ENCODE measurements at regions not wholly inside any gene's neighbourhood (a gene's known extent, or its start where the extent isn't known, plus 50 kb on each side); places are given as distances from the start of the nearest gene placed in this dataset.
"Not testable (repeated sequence)": the region's sequence is repeated elsewhere in the genome, so short reads cannot be mapped to it uniquely, and the experiment has no call there.

DNA sequence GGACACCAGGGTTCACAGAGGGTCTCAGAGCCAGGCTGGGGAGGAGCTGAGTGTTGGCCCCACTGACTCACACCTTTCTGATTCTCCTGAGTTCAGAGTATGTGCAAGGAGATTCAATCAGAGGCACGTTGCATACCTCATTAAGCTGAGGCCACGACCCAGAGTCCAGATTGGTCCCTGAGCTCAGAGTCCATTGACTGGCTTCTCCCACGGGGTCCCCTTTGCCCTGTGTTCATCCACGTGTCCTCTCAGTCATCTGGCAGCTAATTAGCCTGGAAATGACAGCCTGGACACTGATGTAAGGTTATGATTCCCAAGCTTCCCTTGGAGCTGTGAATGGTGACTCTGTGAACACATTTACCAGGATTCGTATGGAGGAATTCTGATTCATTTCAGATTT is 267.2 kb downstream of the SH3BP4 start:
- no peak for DNase-seq (ENCODE audit: low read depth)

DNA sequence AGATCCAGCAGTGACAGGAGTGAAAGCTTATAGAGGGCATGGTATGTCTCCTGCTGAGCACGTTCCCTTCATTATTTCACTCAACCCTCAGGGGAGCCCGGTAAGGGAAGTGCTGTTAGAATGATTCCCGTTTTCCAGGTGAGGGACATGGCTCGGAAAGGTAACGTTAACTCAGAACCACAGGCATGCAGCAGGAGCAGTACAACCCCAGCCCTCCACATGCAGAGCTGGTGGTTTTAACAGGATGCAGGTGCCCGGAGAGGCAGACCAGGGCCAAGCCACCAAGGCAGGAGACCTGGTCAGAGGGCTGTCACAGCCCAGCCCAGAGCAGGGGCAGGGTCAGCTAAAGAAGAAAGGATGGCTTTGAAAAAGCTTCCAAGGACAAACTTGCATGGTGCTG is 268.5 kb downstream of the SH3BP4 start:
- DNase-seq (ENCODE audit: low read depth), result no peak

DNA sequence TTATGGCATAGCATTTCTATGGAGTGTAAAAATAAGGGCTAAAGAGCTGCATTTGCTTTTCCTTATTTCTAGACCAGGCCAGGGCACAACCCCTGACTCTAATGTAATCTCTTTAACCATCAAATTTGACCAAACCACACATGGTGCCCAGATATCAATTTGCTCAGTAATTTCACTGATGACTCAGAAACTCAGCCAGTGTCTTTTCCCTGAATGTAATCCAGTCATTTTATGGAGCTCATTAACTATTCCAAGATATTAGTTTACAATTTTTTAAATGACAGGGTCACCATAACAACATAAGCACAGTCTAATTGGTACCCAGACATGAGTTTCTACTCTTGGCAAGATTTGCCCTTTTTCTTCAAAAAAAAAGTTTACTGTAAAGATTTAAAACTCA is 270.8 kb upstream of the AGAP1 start:
- DNase-seq (ENCODE audit: low read depth), result no peak

DNA sequence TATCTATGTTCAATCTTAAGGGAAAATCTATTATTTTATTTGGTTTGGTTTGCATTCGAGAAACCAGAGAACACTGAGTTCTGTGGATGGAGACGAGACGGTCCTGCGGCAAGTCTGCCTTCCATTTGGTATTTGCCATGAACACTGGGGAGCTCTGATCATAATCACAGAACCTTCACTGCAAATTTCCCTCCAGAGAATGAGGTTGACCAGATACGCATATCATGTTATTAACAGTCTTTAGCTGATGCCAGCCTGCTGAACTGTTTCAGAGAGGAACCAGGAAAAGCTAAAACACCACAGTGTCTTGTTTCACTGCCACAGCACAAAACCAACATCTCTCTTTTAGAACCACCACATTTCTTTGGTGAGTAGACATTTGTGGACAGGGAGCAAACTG is 269.4 kb upstream of the AGAP1 start:
- no peak for DNase-seq (ENCODE audit: low read depth)

DNA sequence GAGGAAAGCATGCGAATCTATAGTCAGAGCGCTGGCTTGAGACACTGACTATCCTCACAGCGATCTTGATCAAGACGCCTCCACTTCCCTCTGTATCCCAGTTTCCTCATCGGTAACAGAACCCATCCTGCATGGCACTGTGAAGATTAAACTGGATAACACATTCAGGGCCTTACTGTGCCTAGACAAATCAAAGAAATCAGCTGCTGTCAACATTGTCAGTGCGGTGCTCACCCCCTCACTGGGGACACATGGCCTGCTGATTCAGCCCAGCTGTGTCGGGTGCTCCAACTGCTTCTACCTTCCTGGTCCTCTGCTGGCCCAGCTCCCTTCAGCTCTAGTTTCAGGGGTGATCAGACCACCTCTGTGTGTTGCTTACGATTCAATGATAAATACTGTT is 268.6 kb upstream of the AGAP1 start:
- no peak for DNase-seq (ENCODE audit: low read depth)

DNA sequence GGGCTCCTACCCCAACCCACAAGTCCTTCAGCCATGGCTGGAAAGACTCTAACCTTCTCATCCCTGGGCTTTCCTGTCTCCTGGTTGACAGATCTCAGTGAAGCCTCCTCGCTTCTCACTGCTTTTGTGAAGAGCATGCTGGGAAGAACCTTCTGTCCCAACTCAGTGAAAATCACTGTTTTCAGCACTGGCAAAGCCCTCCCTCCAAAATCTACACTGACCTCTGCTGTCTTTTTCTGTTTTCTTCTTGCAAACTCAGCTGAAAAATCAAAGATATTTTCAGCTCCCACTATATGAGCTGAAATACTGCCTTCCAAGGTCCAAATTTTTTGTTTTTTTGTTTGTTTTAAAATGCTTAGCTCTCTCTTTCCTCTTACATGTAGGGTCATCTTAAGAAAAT is 266.3 kb upstream of the AGAP1 start:
- DNase-seq (ENCODE audit: low read depth), result no peak

DNA sequence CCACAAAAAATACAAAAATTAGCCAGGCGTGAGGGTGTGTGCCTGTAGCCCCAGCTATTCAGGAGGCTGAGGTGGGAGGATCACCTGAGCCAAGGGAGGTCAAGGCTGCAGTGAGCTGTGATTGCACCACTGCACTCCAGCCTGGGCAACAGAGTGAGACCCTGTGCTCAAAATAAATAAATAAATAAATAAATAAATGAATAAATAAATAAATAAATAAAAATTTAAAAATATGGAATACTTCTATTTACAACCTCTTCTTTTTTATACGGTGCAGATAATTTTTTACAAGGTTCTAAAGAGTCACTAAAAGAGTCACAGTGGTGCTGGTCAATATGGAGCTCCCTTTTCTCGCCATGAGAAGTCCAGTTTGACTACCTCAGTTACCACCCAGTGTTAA is 265.4 kb upstream of the AGAP1 start:
- not testable (repeated sequence) for DNase-seq (ENCODE audit: low read depth)

DNA sequence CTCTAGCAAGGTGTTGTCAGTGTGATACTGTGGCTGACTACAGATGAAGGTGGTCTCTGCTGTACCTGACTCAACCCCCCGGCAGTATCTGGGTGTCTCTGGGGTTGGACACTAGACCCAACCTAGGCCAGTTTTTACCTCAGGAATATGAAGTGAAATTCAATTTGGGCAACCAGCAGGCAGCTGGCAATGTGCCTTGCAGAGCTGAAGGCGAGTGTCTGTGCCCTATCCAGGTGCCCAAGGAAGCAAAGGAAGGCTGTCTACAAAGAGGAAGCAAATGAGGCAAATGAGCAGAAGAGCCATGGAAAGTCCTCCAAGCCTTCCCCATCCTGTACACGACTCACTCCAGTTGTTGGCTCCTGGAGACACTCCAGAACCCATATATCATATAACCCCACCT is 264.6 kb upstream of the AGAP1 start:
- DNase-seq (ENCODE audit: low read depth), result no peak

DNA sequence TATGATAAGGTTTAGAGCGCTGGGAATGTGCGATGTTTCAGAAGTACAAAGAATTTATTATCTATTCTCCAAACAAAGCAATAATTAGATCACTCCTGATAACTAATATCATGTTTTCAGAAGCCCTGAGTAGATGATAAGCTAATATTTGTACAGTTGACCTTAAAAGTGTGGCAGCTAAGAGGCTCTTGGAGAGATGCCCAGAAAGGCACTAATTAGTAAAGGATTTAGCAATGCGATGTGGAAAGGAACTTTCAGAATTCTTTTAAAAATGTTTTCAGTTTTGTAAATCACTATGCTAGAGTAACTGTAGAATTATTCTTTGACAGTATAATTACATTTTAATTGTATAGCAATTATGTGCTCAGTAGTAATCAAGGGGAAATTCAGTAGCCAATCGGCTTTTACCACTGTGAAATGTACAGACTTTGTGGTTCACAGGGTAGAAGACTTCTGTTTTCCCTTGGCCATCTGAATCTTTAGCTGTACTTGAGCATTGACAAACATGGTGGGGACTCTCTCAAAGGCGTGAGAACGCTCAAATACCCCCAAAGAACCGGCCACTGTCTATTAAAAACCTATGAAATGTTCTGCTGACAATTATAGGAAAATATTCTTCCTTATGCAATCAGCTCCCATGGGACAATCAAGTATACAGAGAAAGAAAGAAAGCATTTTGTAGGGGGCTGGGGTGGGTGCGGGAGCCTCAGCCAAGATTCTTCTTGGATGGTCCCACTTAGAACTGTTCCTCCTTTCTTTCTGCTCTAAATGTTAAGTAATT is 262.8 kb upstream of the AGAP1 start:
- DNase-seq (ENCODE audit: low read depth), result no peak

DNA sequence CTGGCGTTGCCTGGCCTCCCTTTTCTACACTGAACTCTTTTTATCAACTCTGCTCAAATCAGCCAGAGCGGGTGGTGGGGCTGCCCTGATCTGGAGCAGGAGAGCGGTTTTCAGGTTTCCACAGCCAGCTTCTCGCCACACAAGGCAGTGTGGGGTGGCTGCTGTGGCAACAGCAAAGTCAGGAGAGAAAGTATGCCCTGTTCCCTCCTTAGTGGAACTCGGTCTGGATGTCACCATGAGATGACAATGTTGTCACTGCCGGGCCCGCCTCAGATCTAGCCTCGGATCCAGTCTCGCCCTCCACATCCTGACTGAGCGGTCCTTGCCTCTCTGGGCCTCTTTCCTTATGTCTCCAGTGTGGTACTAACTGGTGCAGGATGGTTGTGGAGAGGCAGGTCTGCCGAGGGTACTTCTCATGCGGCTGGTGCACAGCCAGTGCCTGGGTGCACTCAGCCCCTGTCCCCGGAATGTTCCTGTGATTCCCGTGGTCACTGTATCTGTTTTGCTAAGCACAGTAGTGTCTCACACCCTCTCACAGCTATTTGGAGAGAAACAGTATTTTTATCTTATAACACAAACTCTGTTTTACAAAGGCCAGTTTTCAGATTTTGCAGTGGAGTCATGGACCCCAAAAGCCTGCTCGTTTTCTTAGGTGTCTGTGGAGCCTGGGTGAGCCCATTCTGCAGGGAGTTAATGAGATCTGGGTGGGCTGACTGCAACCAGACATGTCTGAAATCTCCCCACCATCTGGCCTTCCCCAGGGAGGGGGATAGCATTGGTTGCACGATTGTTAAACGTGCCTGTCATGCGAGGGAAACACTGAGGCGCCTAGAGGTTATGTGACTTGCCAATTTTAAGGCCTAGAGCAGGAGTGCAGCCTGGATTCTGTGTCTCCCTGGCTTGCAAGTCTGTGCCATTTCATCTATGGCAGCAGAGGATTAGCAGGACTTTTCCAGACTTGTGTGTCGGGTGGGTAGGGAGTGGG is 261.1 kb upstream of the AGAP1 start:
- DNase-seq (ENCODE audit: low read depth), result no peak

DNA sequence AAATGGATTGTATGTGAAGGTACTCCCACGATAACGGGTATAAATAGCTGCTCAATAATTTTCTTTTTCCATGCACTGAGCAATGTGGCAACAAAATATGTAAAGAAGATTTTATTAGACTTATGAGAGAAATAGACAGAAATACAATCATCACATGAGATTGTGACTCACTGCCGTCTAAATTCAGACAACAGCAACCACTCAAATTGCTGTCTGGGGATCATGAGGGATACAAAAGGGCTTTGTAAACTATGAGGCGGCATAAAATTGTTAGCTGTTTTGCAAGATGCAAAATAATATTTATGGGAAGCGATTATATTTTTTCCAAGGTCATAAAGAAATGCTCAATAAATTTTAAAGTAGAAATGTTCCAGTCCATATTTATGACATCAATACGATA is 259.1 kb upstream of the AGAP1 start:
- no peak for DNase-seq (ENCODE audit: low read depth)

DNA sequence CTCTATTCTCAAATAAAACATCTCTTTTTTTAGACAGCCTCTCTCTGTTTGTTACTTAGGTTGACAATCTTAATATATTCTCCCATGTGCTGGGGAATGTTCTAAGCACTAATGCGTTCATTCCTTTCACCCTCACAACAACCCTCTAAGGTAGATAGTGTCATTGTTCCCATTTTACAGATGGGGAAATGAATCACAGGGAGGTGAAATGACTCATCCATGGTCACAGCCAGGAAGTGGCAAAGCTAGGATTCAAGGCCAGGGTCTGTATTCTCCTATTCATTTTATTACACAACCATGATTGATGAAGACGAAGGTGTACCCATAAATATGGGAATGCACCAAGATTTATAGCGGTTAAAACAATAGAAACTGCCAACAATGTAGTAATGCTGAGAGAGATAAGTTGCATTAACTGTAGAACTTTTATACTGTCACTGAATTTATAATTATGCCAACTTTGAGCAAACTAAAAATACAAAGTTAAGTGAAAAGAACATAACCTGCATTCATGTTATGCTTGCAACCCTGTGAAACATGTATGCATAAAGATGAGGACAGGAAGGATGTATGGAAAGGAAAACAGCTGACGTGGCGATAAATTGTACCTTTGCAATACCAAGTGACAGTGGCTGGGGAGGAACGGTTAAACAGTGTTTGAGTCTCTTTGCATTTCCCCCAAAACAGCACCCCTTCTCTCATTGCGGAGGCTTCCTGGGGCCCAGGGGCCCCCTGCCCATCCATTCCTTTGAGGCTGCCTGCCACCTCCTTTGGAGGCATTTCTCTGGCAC is 257.7 kb upstream of the AGAP1 start:
- DNase-seq (ENCODE audit: low read depth), result no peak

DNA sequence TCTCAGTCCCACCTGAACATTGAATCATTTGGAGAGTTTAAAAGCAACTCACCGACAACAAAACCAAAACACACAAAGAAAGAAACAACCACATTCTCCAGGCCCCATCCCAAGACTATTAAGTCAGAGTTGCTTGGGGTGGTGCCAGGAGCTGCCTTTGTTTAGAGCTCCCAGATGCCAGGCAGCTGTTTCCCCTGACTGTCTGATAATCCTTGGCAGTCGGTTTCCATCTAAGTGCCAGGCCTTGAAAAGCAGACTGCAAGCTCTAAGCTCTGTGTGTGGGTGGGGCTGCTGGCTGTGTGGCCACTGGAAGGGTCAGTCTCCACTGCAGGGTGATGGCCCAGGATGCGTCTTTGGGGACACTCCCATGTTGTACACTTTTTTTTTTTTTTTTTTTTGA is 255.3 kb upstream of the AGAP1 start:
- no peak for DNase-seq (ENCODE audit: low read depth)

DNA sequence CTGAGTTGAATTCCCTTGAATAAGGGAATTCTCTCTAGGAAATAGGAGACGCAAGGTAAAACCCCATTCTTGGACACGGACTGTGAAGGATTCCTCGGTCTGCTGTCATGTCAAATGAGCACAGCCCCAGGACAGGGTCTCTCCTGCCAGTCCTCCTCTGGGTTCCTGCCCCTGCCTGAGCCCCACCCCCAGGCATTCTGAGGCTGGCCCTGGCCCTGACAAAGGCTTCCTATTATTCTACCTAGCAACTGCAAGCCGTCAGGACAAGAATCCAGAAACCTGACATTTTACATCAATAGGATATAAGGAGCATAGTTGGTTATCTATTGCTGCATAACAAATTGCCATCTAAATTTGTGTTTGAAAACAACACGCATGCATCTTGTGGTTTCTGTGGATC is 253.3 kb upstream of the AGAP1 start:
- DNase-seq (ENCODE audit: low read depth), result no peak

DNA sequence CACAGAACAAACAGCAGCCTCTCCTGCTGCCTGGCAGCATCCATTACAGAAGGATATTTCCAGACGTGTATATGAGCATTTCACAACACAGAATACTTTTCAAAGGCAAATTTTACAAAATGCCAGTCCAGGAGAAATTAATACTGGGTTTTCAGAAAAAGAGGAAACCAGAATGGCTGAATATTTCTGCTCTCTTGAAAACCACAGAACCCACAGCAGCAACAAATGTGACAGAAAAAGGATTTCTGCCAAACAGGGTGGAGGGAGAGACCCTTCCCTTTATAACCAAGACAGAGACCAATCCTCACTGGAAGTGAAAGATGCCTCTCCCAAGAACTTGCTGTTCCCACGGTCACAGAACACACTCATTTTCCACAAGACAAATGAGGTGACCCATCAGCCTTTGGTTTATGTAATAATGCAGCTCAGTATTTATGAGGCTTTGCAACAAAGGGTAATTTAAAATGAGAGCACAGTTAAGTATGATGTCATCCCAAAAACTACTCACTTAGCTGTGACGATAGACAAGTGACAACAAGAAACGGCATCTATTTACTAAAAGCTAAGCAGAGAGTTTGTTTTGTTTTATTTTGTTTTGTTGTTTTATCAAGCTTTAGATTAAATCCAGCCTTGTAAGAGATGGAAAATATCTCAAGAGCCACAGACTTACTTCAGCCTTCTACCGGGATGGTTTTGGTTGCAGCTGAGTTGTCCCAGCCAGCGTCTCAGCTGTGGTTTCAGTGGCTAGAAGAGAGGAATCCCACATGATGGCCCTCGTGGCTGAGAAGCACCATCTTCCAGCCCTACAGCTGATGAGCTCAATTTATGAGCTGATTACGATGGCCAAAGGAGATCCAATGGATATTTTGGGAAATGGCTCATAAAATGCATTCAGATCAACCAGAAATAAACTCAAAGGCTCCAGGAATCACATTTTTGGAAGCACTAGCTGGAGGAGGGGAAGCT is 249.3 kb upstream of the AGAP1 start:
- no peak for DNase-seq (ENCODE audit: low read depth)

DNA sequence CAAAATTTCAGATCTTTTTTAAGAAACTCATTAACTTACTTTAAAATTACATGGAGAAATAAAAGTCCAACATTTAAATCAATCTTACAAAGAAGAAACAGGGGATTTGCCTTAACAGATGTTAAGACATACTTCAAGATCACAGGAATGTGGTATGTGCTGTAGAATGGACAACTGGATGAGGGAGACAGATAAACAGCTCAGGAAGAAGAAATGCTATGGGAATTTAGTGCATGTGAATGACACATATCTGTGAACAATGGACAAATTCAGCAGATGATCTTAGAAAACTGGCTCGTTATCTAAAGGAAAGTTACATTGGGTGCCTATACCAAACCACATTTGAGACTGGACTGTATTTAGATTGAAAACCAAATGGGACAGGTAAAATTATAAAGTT is 246.8 kb upstream of the AGAP1 start:
- no peak for DNase-seq (ENCODE audit: low read depth)

DNA sequence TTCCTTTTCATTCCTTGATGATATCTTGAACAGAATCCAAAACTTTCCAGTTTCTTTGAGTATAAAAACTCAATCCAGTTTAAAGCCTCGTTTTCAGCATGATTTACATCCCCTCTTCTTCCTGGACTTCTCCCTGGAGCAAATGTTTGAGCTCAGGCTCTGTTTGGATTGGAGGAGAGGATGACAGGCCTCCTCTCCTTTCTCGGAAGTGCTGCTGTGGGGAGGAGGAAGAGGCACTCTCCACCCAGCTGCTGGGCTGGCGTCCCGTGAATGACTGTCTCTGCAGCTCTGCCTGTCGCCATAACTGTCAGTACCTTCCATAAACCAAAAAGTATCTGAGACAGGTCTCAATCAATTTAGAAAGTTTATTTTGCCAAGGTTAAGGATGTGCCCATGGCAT is 238.2 kb upstream of the AGAP1 start:
- DNase-seq (ENCODE audit: low read depth), result no peak

DNA sequence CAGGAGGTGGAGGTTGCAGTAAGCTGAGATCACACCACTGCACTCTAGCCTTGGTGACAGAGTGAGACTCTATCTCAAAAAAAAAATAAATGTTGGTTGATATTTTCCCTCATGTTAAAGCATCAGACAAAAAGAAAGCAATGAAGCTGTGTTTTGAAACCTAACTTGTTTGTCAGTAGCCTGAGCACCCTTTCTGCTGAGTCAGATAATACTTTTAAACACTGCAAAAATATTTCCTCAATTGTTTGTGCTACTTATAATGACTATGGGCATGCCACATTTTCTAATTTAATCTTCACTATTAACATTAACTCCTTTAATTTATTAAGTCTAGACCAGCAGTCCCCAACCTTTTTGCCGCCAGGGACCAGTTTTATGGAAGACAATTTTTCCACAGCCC is 236.3 kb upstream of the AGAP1 start:
- DNase-seq (ENCODE audit: low read depth), result no peak

DNA sequence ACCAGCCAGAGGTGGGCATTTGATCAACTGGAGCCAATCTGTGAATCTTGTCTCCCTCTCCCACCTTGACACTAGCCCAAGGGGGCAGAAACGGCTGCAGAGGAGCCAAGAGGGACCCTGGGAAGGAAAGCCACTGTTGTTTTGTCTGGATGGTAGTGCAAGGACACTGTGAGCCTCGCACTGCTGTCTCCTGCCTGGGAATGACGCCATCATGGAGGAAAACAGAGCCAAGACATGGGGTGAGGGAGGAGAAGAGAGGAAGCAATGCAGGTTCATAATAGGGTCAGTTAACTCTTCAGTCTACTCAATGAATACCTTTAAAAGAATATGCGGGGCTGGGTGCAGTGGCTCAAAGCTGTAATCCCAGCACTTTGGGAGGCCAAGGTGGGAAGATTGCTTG is 231.1 kb upstream of the AGAP1 start:
- no peak for DNase-seq (ENCODE audit: low read depth)

DNA sequence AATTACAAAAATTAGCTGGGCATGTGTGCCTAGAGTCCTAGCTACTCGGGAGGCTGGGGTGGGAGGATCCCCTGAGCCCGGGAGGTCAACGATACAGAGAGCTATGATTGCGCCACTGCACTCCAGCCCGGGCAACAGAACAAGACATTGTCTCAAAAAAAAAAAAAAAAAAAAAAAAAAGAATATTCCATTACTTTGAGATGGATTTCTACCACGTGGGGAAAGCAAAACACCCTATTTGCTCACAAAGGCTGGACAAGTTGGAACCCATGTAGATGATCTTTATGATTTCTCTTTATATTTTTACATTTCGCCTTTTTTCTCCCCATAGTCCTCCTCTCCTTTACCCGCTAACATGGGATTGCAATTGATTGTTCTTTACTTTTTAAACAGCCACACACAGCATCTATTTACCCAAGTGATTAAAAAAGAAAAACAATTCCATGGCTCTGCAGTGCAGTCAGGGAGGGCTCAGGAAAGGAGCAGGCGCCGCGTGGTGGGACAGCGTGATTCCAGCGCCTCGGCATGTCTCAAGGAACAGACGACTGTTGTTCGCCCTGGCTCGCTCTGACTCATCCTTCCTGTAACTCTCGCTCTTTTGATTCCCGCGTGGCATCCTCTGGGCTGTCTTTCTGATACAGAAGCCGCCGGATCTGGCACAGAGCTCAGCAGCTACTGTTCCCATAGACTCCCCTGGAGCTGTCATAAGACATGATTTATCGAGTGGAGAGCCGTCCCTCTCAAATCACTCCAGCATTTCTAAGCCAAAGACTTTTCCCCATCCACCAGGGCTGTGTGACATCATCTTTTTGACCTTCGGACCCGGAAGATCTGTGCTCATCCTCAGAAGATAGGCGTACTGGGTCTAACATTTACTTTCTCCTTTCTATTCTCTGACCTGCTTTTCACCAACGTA is 230.4 kb upstream of the AGAP1 start:
- DNase-seq (ENCODE audit: low read depth), result no peak

Data from stimulated activated CD8-positive, alpha-beta memory T cell treated with anti-CD3 and anti-CD28 coated beads, Interleukin-15, amount 100 ng/mL, for 1 hour (primary cell).